Left ventricle myocardium superior (tissue), 1 donor: ENCODE measurements at regions not wholly inside any gene's neighbourhood (a gene's known extent, or its start where the extent isn't known, plus 50 kb on each side); places are given as distances from the start of the nearest gene placed in this dataset.

Experiments
- ATAC-seq: fragments of 200-7000 bp; cut with Tn5 transposase; one replicate; pipeline ENCODE4 v1.9.1; 2020; ENCODE audit warnings: mild to moderate bottlenecking, moderate library complexity
- DNase-seq: peaks from one replicate; pipeline ENCODE4 v3.0.0-alpha.2; 2020
- intact Hi-C: fragments of 100-400 bp; cut with micrococcal nuclease; formaldehyde crosslinking; loops from one replicate; pipeline ENCODE4 v1.11.0; 2022
- donor health status: DM: no; HTN: yes; CAD: no; lungs with severe emphysema.

DNA sequence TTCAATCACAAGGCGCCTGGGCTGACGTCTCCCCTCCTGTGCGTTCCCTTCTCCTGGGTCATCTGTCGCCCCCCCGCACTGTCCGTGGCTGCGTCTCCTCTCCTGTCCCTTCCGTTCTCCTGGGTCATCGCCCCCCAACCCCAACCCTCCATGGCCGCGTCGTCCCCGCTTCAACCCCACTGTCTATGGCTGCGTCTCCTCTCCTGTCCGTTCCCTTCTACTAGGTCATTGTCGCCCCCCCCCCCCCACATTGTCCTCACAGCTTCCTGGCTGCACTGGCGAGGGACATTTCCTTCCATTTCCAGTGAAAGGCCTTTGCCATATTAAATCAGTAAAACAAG, 118.9 kb downstream of the TMEM18 start:
- DNase-seq (no peak), ATAC-seq (no peak)
- intact Hi-C loops: no loop called here

GRCh38 chr2:557635-558301, 119.4 kb downstream of the TMEM18 start:
- DNase-seq (peak; percentile 53), ATAC-seq (peak; percentile 56)
- intact Hi-C loops: no loop called here

- intact Hi-C loops: no loop called here
- DNase-seq: no peak
- ATAC-seq: no peak
Measured at GRCh38 chr2:556485-556884, 120.7 kb downstream of the TMEM18 start.

DNA sequence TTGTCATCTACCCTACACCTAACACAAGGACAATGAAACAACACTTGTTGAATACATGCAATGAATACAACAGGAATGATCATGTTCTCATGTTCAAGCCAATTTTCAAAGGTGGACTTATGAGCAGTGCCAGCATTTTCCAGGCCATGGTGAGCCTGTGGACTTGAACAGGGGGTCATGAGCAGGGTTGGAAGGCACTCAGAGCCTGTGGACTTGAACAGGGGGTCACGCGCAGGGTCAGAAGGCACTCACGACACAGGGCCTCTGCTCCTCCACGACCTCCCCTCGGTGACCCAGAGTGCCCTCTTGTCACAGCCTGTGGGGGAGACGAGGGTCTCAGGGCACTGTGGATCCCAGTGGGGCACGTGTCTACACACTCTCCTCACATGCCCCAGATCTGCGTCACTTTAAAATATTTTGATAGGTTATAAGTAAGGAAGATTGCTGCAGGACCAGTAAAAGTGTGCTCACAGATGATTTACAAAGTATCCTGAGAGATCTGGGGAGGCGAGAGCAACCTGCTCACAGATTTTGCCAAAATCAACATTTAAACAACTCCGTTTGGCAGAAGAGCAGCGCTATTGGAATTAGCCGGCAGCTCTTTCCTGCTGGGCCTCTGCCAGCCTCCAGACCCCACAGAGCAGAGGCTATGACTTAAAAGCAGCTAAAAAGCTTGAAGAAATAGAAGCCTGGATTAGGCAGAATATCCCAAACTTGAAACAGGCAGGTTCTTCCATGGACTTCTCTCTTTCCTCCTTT, 121.9 kb downstream of the TMEM18 start:
- DNase-seq (no peak), ATAC-seq (no peak)
- intact Hi-C loops: no loop called here

GRCh38 chr2:554444-554843, 122.8 kb downstream of the TMEM18 start:
- ATAC-seq (no peak), DNase-seq (no peak)
- intact Hi-C loops: no loop called here

- intact Hi-C loops: no loop called here
- no peak for ATAC-seq
Measured at GRCh38 chr2:552906-553305, 124.3 kb downstream of the TMEM18 start.

GRCh38 chr2:551621-552020, 125.6 kb downstream of the TMEM18 start:
- no peak for ATAC-seq
- DNase-seq: no peak
- intact Hi-C loops: no loop called here

More at GRCh38 chr2:552906-553305, 124.3 kb downstream of the TMEM18 start:
- no peak for DNase-seq

- intact Hi-C loops: no loop called here
- no peak for ATAC-seq
- no peak for DNase-seq
Measured at GRCh38 chr2:550860-551567, 126.2 kb downstream of the TMEM18 start.

DNA sequence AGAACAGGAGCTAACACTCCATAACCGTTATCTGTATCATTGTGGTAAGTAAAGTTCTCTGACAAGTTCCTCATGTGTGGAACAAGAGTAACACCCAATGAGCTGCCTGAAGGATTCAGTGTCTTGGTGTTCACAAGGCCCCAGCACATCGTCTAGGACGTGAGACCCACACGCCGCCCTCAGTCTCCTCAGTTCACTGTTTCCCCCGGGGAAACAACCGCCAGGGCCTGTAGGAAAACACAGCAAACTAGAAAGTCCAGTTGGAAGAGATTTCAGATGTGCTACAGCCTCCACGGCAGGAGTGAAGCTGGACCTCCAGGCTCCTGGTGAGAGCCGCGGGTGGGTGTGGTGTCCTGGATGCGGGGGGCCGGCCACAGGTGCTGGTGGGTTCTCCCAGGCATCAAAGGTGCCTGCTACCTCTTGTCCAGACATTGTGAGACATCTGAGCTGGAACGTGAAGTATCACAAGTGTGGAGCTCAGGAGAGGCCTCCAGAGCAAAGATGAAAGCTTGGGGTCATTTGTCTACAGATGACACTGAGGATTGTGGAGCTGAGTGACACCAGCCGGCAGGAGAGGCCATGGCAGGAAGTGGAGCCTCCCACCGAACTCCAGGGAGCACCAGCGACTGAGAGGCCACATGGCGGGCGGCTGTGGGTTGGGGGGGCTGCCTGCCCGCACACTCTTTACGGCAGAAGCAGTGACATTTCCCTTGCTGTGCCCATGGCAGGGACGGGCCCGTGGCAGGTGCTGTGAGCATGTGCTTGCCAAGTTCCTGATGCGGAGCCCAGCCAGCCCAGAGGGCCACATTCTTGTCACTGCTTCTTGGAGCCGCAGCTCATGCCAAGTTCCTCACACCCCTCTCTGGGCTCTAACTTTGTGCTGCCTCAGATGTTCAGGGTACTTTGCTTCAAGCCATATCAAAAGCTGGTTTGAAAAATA, 131.2 kb downstream of the TMEM18 start:
- DNase-seq (no peak), ATAC-seq (no peak)
- intact Hi-C loops: no loop called here

DNA sequence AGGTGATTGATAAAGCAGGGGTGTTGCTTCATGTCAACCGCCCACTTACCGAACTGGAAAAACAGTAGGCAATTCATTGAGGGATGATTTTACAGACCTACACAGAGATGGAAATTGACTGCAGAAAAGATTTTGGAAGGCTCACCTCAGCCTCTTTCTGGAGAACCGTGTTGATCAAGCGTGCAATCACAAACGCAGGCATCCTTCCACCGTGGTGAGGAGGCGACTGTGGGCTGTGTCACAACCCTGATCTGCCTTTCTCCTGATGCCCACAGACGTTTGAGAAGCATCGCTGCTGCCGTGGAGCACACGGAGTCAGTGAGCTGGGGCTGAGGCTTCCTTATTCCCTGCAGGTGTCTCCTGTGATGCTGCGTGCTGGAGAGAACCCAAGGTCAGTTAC, 132.0 kb downstream of the TMEM18 start:
- DNase-seq (no peak), ATAC-seq (no peak)
- intact Hi-C loops: no loop called here

DNA sequence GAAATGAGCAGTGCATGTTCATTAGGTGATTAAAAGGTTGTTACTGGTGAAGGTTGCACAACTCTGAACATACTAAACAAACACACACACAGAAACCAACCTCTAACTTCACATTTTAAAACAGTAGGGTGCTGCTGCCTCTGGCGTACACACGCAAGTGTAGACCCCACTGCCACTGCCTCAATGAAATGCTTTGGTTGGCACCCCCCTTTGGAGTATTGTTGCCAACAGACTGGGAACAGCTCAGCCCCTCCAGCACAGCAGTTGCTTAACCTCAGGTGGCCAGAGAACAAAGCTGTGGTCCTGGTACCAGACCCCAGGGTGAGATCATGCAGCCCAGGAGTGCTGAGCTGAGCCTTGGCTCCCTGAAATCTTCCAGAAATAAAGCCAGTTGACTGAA, 138.6 kb downstream of the TMEM18 start:
- DNase-seq: no peak
- intact Hi-C loops: no loop called here
- no peak for ATAC-seq

DNA sequence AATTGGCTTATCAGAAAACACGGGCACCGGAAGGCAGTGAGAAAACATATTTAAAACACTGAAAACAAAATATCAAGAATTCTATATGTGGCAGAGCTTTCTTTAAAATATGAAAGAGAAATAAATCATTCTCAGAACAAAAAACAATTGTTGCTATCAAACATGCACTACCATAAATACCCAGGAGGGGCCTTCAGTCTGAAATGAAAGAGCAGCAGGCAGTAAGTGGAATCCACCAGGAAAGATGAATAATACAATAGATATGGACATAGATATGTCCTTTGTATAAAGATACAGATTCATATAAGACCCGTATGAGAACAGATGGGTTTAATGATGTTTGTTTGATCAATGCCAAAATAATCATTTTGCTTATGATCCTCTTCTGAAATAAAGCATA, 142.0 kb downstream of the TMEM18 start:
- DNase-seq (no peak), ATAC-seq (no peak)
- intact Hi-C loops: no loop called here

GRCh38 chr2:529852-530251, 147.4 kb downstream of the TMEM18 start:
- ATAC-seq: no peak
- intact Hi-C loops: no loop called here
- DNase-seq: no peak

DNA sequence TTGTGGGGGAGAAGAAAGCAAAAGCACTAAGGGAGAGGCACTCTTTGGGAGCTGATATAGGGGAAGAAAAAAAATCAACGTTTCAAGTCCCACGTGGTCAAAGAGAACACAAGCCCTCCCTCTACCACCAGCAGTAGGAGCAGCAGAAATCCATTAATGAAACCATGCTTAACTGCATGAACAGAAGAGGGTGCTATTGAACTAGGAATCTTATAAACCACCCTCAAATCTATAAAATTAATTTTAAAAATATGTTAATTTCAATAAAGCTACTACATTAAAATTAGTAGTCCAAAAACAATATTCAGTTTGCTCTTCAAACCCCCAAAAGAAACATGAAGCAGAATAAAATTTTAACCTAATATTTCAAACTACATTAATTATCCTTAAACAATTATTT, 147.8 kb downstream of the TMEM18 start:
- intact Hi-C loops: no loop called here

GRCh38 chr2:527581-527980, 149.6 kb downstream of the TMEM18 start:
- intact Hi-C loops: no loop called here
- DNase-seq (no peak), ATAC-seq (no peak)

More for the DNA sequence above, 147.8 kb downstream of the TMEM18 start:
- DNase-seq (no peak), ATAC-seq (no peak)

GRCh38 chr2:526918-527317, 150.3 kb downstream of the TMEM18 start:
- ATAC-seq: no peak
- intact Hi-C loops: no loop called here
- no peak for DNase-seq

DNA sequence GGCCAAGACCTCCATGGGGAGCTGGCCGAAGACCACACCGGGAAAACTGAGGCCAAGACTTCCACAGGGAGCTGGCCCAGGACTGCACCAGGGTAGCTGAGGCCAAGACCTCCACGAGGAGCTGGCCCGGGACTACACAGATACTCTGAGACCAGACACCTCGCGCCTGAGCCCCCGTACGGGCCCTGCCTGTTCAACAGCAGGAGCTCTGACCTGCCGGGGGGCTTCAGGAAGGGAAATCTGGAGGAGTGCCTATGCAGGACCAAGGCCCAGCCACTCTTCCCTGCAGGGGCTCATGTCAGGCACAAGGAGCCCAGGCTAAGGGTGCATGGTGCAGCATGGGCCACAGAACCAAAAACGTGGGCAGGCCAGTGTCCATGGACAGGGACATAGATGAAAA, 151.6 kb downstream of the TMEM18 start:
- intact Hi-C loops: no loop called here
- DNase-seq (no peak), ATAC-seq (no peak)

- DNase-seq (no peak), ATAC-seq (no peak)
- intact Hi-C loops: no loop called here
Measured at GRCh38 chr2:525021-525420, 152.2 kb downstream of the TMEM18 start.

DNA sequence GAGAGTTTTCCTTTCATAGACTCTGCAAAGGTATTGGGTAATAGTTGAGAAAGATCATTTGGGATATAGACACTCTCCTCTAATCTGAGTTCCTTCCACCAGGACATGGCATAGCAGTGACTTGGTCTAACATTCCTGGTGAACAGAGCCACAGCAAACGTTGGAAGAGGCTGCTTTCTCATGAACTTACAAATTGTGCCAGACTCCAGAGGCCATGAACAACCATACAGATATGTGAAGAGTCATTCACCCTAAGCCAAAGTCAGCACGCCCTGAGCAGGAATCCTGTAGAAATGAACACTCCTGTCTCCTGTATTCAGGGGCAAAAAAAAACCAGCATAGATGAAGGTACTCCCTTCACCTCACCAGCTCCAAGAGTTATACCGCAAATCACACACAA, 152.8 kb downstream of the TMEM18 start:
- no peak for ATAC-seq
- intact Hi-C loops: no loop called here
- no peak for DNase-seq
